Astrocyte (in vitro differentiated cells and primary cell): ENCODE measurements at regions not wholly inside any gene's neighbourhood (a gene's known extent, or its start where the extent isn't known, plus 50 kb on each side); places are given as distances from the start of the nearest gene placed in this dataset.

Experiments used
- CTCF ChIP-seq: IDR thresholded peaks from 2 replicates; pipeline ENCODE4 v1.5.1; 2011; ENCODE audit warnings: low read depth, mild to moderate bottlenecking, inconsistent platforms, low read length, moderate library complexity; ENCODE audit not compliant: insufficient read depth
- EZH2 ChIP-seq: IDR thresholded peaks from 2 replicates; pipeline ENCODE4 v1.6.1; 2012; ENCODE audit warnings: mild to moderate bottlenecking, low read length, inconsistent platforms; ENCODE audit not compliant: insufficient read depth

- TF ChIP-seq CTCF (no peak), EZH2 (no peak)
Measured at GRCh38 chr11:98965358-98965757, 55.4 kb upstream of the CNTN5 start.
